LHCN-M2 (cell line): ENCODE measurements at regions not wholly inside any gene's neighbourhood (a gene's known extent, or its start where the extent isn't known, plus 50 kb on each side); places are given as distances from the start of the nearest gene placed in this dataset.

Experiments
- DNase-seq: peaks from one replicate; pipeline ENCODE4 v3.0.0-alpha.2; 2012; ENCODE audit warnings: low read depth

- DNase-seq, result no peak
These were observed 85.0 kb upstream of the TACR1 start for GRCh38 chr2:75284345-75284744.

GRCh38 chr2:75278821-75279379, 79.6 kb upstream of the TACR1 start:
- DNase-seq, result no peak

GRCh38 chr2:75278314-75278713, 79.0 kb upstream of the TACR1 start:
- DNase-seq, result no peak

- DNase-seq, result peak; percentile 42
These were observed 77.8 kb upstream of the TACR1 start for GRCh38 chr2:75277111-75277510.

GRCh38 chr2:75276093-75277029, 77.0 kb upstream of the TACR1 start:
- peak; percentile 59 for DNase-seq

GRCh38 chr2:75274936-75275335, 75.6 kb upstream of the TACR1 start:
- DNase-seq, result no peak

- DNase-seq, result peak; percentile 52
These were observed 68.8 kb upstream of the TACR1 start for GRCh38 chr2:75268112-75268511.

- DNase-seq, result no peak
These were observed 62.6 kb upstream of the TACR1 start for GRCh38 chr2:75261923-75262322.

GRCh38 chr2:75260946-75261345, 61.6 kb upstream of the TACR1 start:
- DNase-seq, result no peak

GRCh38 chr2:75258620-75259019, 59.3 kb upstream of the TACR1 start:
- no peak for DNase-seq

GRCh38 chr2:75256485-75256884, 57.2 kb upstream of the TACR1 start:
- DNase-seq, result no peak

GRCh38 chr2:75253526-75253925, 54.2 kb upstream of the TACR1 start:
- no peak for DNase-seq

GRCh38 chr2:75251896-75252295, 52.6 kb upstream of the TACR1 start:
- no peak for DNase-seq
